MM.1S (cell line): ENCODE measurements at regions not wholly inside any gene's neighbourhood (a gene's known extent, or its start where the extent isn't known, plus 50 kb on each side); places are given as distances from the start of the nearest gene placed in this dataset.

Experiments
- DNase-seq: peaks from one replicate; pipeline ENCODE4 v3.0.0-alpha.2; 2015
- H2AFZ ChIP-seq: fragments of 300-600 bp; sonication (generic); 2 replicates; pipeline ENCODE4 v1.6.0; 2016; ENCODE audit warnings: antibody characterized with exemption, low read length
- H3F3A ChIP-seq: fragments of 300-600 bp; sonication (generic); 2 replicates; pipeline ENCODE4 v1.6.1; 2016; ENCODE audit warnings: mild to moderate bottlenecking, antibody characterized with exemption, low read length, moderate library complexity, mixed read lengths; ENCODE audit not compliant: insufficient read depth
- H3K27ac ChIP-seq: fragments of 300-600 bp; sonication (generic); 2 replicates; pipeline ENCODE4 v1.5.1; 2016; ENCODE audit warnings: mild to moderate bottlenecking, low read length
- H3K27me3 ChIP-seq: fragments of 300-600 bp; sonication (generic); replicated peaks from 2 replicates; pipeline ENCODE4 v1.6.0; 2016; ENCODE audit warnings: low read length; ENCODE audit not compliant: insufficient read depth
- H3K36me3 ChIP-seq: fragments of 300-600 bp; sonication (generic); replicated peaks from 2 replicates; pipeline ENCODE4 v1.6.1; 2016; ENCODE audit warnings: mild to moderate bottlenecking, low read length, mixed read lengths; ENCODE audit not compliant: insufficient read depth
- H3K4me1 ChIP-seq: fragments of 300-600 bp; sonication (generic); 2 replicates; pipeline ENCODE4 v1.6.1; 2016; ENCODE audit warnings: low read length, mixed read lengths
- H3K4me2 ChIP-seq: fragments of 300-600 bp; sonication (generic); 2 replicates; pipeline ENCODE4 v1.6.0; 2016; ENCODE audit warnings: low read depth, low read length
- H3K4me3 ChIP-seq: fragments of 300-600 bp; sonication (generic); 2 replicates; pipeline ENCODE4 v1.5.1; 2016; ENCODE audit warnings: low read length, mixed read lengths
- H3K79me2 ChIP-seq: fragments of 300-600 bp; sonication (generic); 2 replicates; pipeline ENCODE4 v1.6.1; 2016; ENCODE audit warnings: mixed run types, low read length, mixed read lengths
- H3K9ac ChIP-seq: fragments of 300-600 bp; sonication (generic); 2 replicates; pipeline ENCODE4 v1.6.1; 2016; ENCODE audit warnings: low read length, mixed read lengths
- H3K9me2 ChIP-seq: fragments of 300-600 bp; sonication (generic); replicated peaks from 2 replicates; pipeline ENCODE4 v1.6.1; 2016; ENCODE audit warnings: mild to moderate bottlenecking, low read length, mixed read lengths; ENCODE audit not compliant: insufficient read depth
- H3K9me3 ChIP-seq: fragments of 300-600 bp; sonication (generic); replicated peaks from 2 replicates; pipeline ENCODE4 v1.6.1; 2016; ENCODE audit warnings: mild to moderate bottlenecking, low read length, mixed read lengths; ENCODE audit not compliant: insufficient read depth
- H4K20me1 ChIP-seq: fragments of 300-600 bp; sonication (generic); 2 replicates; pipeline ENCODE4 v1.6.1; 2016; ENCODE audit warnings: mild to moderate bottlenecking, low read length, moderate library complexity, mixed read lengths; ENCODE audit not compliant: insufficient read depth
- EZH2 ChIP-seq: fragments of 300-600 bp; sonication (generic); optimal IDR thresholded peaks from 2 replicates; pipeline ENCODE3; 2017; ENCODE audit warnings: low read depth, mild to moderate bottlenecking, antibody characterized with exemption, low read length, mixed read lengths
- EZH2phosphoT487 ChIP-seq: fragments of 300-600 bp; sonication (generic); IDR thresholded peaks from 2 replicates; pipeline ENCODE4 v1.6.1; 2018; ENCODE audit warnings: antibody characterized with exemption, low read length
- TF ChIP-seq, protein P1 (sequence below): fragments of 300-600 bp; sonication (generic); IDR thresholded peaks from 2 replicates; pipeline ENCODE4 v1.5.1; 2016; ENCODE audit warnings: antibody characterized with exemption, low read length, mixed read lengths

DNA sequence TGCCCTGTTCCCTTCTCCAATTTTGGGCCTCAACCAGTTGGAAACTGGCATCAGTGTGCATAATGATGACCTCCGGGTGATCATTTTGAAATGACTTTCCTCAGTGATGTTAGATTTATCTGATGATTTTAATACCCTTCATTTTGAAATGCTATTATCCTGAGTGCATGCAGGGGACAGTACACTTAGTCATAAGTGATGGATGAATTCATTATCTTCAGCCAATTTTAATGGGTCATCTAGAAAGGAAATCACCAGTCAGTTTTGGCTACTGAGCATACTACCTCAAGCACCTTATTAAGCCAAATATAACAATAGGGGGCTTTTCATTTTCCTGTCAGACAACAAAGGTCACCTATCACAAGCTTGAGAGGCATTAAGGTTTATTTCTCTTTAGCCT lies 118.5 kb upstream of the MIR17HG start:
- Histone ChIP-seq H4K20me1 (no peaks in the 10 kb centered on the region), H3K9ac (no peak overlapping the region), H3K4me1 (no peaks in the 10 kb centered on the region), H3K9me3 (no peaks in the 10 kb centered on the region), H3K79me2 (no peaks in the 10 kb centered on the region), H2AFZ (no peak overlapping the region), H3K9me2 (no peaks in the 10 kb centered on the region), H3K4me3 (no peak overlapping the region), H3K27ac (no peak overlapping the region), H3K4me2 (no peak overlapping the region), H3K27me3 (no peaks in the 10 kb centered on the region), H3K36me3 (no peaks in the 10 kb centered on the region), H3F3A (no peaks in the 10 kb centered on the region)
- DNase-seq, result no peak
- no peak for TF ChIP-seq EZH2phosphoT487
- TF ChIP-seq EZH2, result no peak
- TF ChIP-seq, protein P1, sequence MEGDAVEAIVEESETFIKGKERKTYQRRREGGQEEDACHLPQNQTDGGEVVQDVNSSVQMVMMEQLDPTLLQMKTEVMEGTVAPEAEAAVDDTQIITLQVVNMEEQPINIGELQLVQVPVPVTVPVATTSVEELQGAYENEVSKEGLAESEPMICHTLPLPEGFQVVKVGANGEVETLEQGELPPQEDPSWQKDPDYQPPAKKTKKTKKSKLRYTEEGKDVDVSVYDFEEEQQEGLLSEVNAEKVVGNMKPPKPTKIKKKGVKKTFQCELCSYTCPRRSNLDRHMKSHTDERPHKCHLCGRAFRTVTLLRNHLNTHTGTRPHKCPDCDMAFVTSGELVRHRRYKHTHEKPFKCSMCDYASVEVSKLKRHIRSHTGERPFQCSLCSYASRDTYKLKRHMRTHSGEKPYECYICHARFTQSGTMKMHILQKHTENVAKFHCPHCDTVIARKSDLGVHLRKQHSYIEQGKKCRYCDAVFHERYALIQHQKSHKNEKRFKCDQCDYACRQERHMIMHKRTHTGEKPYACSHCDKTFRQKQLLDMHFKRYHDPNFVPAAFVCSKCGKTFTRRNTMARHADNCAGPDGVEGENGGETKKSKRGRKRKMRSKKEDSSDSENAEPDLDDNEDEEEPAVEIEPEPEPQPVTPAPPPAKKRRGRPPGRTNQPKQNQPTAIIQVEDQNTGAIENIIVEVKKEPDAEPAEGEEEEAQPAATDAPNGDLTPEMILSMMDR, result no peak

DNA sequence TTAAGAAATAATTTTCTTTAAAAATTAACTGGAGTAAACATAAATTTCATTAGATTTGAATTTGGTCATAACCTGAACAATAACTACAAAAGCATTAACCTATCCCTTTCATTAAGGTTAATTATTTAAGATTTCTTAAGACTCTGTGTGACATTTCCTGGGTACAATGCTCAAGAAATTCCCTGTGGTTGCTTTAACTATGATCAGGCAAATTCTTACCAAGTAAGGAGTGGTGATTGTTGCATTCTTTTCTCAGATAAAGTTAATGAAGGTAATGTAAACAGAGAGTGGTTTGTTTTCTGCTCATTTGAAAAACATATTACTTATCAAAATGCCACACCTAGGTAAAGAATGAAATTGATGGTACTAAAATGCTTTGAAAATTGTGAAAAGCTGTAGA lies 114.8 kb upstream of the MIR17HG start:
- H3K27ac ChIP-seq, result no peak overlapping the region
- H3K9ac ChIP-seq, result no peak overlapping the region
- H3K79me2 ChIP-seq, result no peaks in the 10 kb centered on the region
- H4K20me1 ChIP-seq, result no peaks in the 10 kb centered on the region
- no peaks in the 10 kb centered on the region for H3K9me2 ChIP-seq
- no peak overlapping the region for H2AFZ ChIP-seq
- H3K27me3 ChIP-seq, result no peaks in the 10 kb centered on the region
- H3K4me2 ChIP-seq, result no peak overlapping the region
- H3K9me3 ChIP-seq, result no peaks in the 10 kb centered on the region
- no peak for DNase-seq
- TF ChIP-seq, protein P1, result no peak
- no peak for TF ChIP-seq EZH2
- no peak for TF ChIP-seq EZH2phosphoT487
- no peaks in the 10 kb centered on the region for H3K36me3 ChIP-seq
- no peak overlapping the region for H3K4me3 ChIP-seq
- no peaks in the 10 kb centered on the region for H3K4me1 ChIP-seq
- no peaks in the 10 kb centered on the region for H3F3A ChIP-seq

DNA sequence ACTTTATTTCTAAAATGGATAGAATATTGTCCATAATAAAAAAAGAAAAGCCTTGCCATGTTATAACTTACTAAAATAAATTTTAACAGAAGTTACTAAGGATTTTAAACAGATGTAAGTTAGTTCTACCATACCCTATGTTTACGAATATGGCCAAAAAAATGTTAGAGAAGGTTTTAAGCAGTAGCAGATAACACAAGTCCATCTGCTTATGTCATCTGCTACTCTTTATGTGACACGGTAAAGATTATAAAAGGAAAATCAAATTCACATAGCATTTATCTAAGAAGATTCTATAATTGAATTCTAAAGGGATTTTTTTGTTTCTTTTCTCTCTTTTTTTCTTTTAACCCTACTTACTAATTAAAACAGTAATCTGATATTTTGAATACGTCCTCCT lies 114.2 kb upstream of the MIR17HG start:
- Histone ChIP-seq H3K4me2 (no peak overlapping the region), H3K27me3 (no peaks in the 10 kb centered on the region), H3K36me3 (no peaks in the 10 kb centered on the region), H3K79me2 (no peaks in the 10 kb centered on the region), H3K9ac (no peak overlapping the region), H3K27ac (no peak overlapping the region), H4K20me1 (no peaks in the 10 kb centered on the region), H2AFZ (no peak overlapping the region), H3K9me2 (no peaks in the 10 kb centered on the region), H3K4me1 (no peaks in the 10 kb centered on the region), H3K9me3 (no peaks in the 10 kb centered on the region), H3K4me3 (no peak overlapping the region), H3F3A (no peaks in the 10 kb centered on the region)
- TF ChIP-seq EZH2phosphoT487, result no peak
- no peak for TF ChIP-seq EZH2
- TF ChIP-seq, protein P1, result no peak
- DNase-seq, result no peak
